Caki2 (cell line): ENCODE measurements at regions not wholly inside any gene's neighbourhood (a gene's known extent, or its start where the extent isn't known, plus 50 kb on each side); places are given as distances from the start of the nearest gene placed in this dataset.

Experiments
- DNase-seq: peaks from one replicate; pipeline ENCODE4 v3.0.0-alpha.2; 2015; ENCODE audit warnings: low read depth
- in situ Hi-C: cut with HindIII; loops from 2 replicates; pipeline ENCODE4 v1.10.0; 2016; ENCODE audit warnings: low sequenced_read_pairs, low pct_unique_long_range_greater_than_20kb, mixed read lengths

DNA sequence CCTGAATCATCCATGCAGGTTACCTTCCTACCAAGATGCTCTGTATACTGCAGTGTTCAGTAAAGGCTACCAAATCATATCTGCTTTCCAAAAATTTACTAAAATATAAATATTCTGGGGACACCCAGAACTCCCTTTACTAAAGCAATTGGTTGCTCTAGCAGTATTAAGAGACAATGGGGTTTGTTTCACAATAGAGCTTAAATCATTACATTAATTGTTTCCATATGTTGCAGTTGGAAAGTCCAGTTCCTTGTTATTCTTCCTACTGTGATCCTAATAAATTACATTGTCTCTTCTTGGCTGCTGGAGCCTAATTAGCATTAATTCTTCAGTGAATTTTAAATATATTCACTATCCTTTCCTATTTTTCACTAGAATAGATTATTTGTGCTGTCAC is 316.0 kb upstream of the MTNR1B start:
- DNase-seq = no peak
- in situ Hi-C loops = no loop called here

DNA sequence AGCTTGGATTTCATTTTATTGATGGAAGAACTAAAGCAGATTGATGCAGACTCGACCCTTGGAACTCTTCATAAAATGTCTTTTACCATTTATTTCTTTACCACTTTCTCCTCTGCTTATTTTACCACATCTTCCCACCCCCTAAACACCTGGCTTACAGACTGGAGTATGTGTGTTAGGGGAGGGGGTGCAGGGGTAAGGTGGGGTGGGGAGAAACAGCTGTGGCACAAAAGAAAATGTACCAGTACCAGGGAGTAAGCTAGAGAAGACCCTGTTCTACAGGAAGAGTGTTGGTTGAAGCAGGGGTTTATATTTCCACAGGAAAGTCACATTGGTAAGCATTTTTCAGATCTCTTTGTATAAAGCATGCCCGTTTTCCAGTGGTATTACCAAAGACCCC is 312.7 kb upstream of the MTNR1B start:
- DNase-seq = no peak
- in situ Hi-C loops = no loop called here

DNA sequence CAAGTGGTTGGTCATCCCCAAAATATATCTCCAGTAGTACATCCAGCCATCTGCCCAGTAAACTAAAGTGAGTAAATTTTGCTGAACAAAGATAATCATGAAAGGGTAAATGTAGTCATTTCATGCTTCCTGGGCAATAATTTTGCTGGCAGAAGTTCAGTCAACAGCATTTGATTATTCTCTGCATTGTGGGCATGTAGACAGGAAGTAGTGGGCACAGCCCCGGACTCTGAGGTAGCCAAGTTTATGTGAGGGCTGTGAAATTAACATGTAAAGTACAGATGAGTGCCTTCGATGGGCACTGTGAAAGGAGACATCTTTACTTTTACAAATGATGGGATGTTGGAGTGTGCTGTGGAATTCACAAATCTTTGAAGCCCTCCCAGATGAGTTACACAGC is 312.2 kb upstream of the MTNR1B start:
- in situ Hi-C loops = no loop called here
- no peak for DNase-seq

DNA sequence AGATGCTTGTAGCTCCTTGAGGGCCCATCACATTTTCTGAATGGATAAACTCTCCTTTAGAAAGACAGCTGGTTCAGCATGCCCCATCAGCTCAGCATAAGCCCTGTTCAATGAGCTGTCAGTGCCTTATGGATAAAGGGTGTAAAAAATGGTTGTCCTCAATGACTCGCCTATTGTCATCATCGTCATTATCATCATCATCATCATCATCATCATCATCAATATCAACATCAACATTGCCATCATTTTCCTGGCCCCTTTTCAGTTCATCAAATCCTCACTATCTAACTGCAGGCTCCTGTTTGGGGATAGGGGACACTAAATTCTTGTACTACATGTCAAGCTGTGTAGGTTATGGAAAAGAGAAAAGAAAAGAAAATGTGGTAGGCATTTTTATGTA is 310.7 kb upstream of the MTNR1B start:
- in situ Hi-C loops = no loop called here

DNA sequence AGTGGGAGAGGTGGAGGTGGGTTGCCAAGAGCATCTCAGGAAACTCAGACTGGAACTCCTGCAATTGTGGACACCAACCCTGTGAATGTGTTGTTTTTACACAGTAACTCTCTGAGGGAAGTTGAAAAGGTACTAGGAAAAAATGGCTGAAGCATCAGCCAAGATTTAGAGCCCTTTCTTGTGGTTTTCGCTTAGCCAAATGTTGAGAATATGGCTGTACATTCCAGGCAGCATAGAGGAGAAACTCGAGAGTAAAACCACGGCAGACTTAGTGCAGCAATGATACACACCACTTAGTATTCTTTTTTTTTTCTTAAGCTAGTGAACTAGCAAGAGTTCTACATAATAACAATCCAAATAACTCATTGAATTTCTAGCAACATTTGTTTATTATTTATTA is 309.7 kb upstream of the MTNR1B start:
- DNase-seq = no peak
- in situ Hi-C loops = no loop called here

More for the DNA sequence above, 310.7 kb upstream of the MTNR1B start:
- DNase-seq = no peak

DNA sequence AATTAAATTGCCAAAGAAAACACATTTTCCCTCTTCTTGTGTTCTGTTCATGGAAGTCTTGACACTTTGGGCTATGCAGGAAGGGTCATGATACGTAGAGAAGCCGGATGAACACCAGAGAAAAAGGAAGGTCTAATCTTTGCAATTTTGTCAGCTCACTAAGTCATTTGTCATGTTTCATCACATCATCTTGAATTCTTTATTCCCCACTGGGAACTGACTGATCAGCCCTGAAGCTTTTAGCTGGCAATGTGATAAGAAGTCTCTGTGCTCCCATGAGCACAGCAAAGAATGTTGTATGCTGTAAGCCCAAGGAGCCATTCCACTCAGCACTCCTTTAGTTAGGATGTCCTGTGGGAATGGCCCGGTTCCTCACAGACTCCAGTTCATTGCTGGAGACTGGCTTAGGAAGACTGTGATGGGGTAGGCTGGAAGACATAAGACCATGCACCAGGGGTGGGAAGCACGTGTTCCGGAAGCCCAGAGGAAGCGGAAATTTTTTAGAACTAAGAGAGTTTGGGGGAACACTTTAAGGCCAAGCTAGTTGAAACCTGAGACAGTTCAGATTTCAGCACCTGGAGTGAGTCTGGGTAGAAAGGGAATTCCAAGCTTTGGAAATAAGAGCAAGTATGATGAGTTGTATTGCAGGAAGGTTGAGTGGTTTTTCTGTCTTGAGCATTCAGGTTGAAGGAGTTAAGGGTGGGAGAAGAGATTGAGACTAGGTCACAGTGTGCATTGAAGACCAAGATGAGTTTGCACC is 306.7 kb upstream of the MTNR1B start:
- in situ Hi-C loops = no loop called here
- no peak for DNase-seq

DNA sequence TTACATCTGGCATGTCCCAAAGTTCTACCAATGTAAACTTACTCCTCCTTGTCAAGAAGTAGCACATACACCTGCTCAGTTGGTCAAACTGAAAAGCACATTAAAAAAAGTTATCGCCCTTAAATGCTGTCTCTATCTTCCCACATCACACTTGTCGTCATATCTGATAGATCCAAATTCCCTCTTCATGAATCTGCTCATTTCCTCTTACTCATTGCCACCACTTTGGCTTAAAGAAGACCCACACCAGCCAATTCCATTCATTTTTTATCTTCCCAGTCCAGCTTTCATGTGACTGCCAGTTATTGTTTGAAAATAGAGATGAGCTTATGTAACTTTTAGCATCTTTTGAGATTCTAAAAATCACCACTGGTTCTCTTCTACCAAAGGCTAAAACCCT is 305.9 kb upstream of the MTNR1B start:
- DNase-seq = no peak

DNA sequence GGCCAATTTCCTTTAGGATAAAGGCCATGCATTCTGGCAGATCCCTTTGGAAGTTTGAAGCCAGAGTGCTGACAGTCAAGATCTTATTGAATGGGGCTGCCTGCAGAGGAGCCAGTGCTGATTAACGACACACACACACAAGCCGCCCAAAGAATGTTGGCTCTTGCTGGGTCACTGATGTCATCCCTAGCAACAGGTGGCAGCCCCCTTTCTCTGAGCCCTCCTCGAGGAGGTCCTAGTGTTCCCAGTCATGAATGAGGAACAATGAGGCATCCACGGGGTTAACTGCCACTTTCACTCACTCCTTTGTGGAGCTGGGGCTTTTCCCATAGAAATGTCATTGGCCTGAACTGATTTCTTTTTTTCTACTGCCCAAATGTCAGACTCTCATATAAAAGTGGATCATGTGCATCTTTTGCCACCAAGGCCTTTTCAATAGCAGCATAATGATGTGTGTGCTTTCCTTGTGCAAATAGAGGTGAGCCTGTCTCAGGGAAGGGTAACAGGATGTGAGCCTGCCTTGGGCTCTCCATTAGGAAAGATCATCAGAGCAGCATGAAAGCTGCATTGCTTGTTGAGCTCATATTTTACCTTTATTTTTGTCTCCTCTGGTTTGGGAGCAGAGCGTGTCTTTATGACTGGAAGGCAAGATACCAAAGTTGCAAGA is 301.8 kb upstream of the MTNR1B start:
- DNase-seq = no peak
- in situ Hi-C loops = no loop called here

More for the DNA sequence above, 305.9 kb upstream of the MTNR1B start:
- in situ Hi-C loops = no loop called here

DNA sequence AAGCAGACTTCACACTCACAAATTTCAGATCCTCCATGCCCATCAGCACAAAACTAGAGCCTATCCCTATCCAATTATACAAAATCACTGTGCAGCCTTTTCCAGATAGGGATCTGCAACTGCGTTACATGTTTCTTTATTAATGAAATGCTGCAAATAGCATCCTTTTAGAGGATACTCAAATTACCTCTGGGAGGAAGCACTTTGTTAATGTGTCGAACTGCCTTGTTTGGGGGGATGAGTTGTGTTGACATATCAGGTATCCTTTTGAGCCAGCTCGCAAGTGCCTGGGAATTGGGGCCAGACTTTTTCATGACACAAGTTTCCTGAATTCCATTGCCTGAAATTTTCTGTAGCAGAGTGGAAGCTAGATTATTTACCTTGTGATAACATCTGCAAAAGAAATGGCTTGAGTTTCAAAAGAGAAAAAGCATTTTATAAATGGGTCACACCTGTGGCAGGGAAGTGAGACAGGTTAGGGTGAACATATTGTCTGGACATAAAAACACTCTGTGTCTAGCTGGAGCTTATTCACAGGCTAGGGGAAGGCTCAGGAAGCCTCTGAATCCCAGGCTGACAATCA is 299.1 kb upstream of the MTNR1B start:
- DNase-seq = no peak
- in situ Hi-C loops = no loop called here

DNA sequence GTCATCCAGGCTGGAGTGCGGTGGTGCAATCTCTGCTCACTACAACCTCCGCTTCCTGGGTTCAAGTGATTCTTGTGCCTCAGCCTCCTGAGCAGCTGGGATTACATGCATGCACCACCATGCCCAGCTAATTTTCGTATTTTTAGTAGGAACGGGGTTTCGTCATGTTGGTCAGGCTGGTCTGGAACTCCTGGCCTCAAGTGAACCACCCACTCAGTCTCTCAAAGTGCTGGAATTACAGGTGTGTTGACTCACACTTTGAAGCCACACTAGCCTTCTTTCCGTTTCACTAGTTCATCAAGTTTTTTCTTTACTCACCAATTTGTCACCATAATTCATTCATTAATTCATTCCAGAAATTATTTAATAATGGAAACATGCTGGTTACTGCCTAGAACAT is 298.4 kb upstream of the MTNR1B start:
- in situ Hi-C loops = no loop called here
- no peak for DNase-seq

DNA sequence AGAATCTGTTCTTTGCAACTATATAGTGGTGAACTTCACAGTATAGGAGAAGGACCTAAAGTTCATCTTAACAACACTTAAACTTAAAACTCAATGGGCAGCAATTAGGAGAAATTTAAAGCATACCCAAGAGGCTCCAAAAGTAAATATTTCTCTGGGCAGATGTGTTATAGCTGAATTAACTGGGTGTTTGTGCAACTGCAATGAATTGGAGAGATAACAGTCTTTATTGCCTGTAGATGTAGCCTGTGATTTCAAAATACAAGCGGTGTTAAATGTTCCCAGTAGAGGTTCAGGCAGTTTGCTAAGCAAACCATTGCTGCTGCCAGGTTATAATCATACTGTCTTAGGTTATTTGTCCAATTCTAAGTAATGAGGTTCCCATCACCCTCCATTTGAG is 294.1 kb upstream of the MTNR1B start:
- in situ Hi-C loops = no loop called here
- DNase-seq = no peak

DNA sequence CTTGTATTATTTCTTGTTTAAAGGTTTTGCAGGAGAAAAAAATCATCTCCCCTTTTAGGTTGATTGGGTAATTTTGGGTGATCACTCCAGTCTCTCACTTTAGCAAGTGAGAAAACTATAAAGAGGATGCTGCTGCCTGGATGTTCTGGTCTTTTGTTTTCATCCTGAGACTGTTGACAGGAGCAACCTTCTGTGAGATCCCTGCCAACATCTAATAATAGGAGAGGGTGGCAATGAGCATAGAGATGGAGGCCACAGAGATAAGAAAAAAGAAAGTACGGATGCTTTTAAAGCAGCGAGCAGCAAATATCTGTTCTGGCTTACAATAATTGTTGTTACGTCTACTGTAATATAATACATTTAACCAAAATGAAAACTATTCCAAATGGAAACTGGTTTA is 293.6 kb upstream of the MTNR1B start:
- in situ Hi-C loops = no loop called here
- DNase-seq = no peak

DNA sequence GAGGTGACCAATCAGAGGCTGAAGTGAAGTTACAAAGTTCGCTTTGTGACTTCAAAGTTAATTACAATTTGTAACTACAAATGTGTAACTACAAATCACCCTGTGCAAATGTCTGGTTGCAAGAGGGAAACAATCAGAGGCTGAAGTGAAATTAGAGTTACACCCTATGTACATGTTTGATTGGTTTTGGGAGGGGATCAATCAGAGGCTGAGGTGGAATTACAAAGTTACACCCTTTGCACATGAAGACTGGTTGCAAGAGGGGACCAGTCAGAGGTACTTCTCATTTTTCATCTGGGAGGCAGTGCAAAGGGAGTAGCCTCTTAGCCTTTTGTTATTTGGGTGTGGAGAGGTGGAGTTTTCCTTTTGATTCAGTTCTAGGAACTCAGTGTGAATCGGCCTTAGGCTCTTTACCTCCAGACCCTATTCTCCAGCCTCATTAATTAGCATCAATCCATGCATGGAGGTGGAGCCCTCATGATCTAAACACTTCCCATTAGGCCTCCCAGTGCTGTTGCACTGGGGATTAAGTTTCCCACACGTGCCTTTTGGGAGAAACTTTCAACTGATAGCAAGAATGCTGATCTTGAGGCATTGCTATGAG is 291.3 kb upstream of the MTNR1B start:
- DNase-seq = no peak
- in situ Hi-C loops = no loop called here

DNA sequence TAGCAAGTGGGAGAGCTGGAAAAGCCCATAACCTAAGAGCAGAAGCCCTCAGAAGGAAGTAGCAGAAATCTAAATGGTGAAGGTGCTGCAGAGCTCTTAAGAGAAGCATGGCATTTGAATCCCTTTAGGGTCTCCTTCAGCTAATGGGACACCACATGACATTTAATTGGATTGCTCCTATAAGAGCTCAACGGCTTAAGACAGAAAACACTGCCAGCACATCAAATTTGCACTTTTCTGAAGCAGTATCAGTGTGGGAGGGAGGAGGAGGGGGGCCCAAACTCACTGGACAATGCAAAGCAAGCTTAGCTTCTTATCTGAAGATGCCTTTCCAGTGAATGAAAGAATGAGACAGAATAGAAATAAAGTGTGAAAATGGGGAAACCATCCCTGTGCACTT is 287.9 kb upstream of the MTNR1B start:
- in situ Hi-C loops = no loop called here
- DNase-seq = no peak

DNA sequence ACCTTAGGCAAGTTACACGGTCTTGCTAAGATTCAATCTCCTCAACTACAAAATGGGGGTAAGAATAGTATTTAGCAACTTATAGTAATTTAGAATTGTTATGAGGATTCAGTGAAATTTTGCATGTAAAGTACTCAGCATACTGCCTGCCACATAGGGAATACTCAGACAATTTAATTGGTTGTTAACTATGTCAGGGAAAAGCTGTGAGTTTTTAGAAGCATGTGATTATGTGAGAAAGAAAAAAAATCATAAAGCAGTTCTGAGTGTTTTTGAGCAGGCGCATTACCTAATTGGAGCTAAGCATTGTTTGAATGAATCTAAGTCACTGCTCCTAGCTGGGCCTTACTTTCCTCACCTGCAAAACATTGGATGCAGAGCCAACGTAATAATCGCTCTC is 287.3 kb upstream of the MTNR1B start:
- in situ Hi-C loops = no loop called here
- DNase-seq = no peak

DNA sequence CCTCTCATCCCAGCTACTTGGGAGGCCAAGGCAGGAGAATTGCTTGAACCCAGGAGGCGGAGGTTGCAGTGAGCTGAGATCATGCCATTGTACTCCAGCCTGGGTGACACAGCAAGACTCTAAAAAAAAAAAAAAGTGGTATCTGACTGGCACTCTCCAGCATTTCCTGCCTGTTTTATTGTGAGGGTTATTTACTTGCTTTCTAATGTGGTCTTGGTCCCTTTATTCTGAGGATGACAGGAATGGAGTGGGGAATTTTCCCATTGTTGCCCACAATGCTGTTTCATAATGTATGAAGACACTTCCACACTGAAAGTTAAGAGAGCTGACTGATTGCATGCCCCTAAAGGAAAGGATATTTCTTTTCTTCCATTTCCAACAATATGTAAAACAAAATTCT is 286.5 kb upstream of the MTNR1B start:
- DNase-seq = no peak
- in situ Hi-C loops = no loop called here

DNA sequence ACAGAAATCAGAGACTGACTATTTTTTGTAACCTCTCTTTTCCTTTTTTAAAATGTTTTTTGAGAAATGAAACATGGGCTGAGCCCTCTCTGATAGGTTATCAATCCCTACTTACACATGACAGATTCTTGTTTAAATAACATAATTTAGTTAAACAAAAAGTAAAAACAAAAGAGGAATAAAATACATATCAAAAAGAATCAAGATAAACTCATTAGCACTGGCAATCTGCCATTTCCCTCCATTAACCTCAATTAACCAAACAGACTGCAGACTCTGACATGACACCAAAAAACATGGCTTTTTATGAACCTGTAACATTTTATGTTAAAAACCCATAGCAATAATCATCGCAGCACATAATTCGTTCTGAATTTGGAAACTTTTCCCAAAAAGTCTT is 284.4 kb upstream of the MTNR1B start:
- in situ Hi-C loops = no loop called here

DNA sequence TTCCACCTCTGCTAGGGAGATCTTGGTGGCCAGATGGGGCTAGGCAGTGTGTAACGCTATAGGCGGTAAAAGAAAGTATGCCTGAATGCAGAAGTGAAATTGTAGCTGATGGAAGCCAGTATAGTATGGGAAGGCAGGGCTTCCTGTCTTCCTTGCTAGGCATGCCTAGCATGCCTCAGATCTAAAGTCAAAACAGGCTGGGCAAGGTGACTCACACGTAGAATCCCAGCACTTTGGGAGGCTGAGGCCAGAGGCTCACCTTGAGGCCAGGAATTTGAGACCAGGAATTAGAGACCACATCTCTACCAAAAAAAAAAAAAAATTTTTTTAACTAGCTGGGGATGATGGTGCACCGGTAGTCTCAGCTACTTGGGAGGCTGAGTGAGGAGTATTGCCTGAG is 281.7 kb upstream of the MTNR1B start:
- no peak for DNase-seq
- in situ Hi-C loops = no loop called here

More for the DNA sequence above, 284.4 kb upstream of the MTNR1B start:
- no peak for DNase-seq

DNA sequence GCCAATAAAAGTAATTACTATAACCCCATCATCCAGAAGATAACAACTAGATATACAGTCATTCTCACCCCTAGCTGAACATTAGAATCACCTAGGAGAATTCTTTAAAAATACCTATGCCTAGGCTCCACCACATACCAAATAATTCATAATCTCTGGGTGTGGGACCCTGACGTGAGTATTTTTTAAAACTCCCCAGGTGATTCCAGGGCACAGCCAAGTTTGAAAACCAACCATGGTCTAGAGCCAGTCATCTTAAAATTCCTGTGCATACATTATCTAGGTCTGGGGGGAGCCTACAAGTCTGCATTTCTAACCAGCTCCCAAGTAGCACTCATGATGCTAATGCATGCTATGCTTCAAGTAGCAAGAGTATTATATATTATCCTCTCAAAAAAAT is 281.0 kb upstream of the MTNR1B start:
- in situ Hi-C loops = no loop called here
- DNase-seq = no peak
